OCI-LY7 (cell line): ENCODE measurements at regions not wholly inside any gene's neighbourhood (a gene's known extent, or its start where the extent isn't known, plus 50 kb on each side); places are given as distances from the start of the nearest gene placed in this dataset.

Experiments used
- CTCF ChIP-seq: fragments of 200-600 bp; sonication (generic); conservative IDR thresholded peaks from 2 replicates; pipeline ENCODE4 v1.5.1; 2014; ENCODE audit warnings: mild to moderate bottlenecking, antibody characterized with exemption, low read length, moderate library complexity, mixed read lengths
- EZH2phosphoT487 ChIP-seq: fragments of 200-600 bp; sonication (generic); IDR thresholded peaks from 2 replicates; pipeline ENCODE4 v1.6.1; 2018; ENCODE audit warnings: low read depth, borderline replicate concordance, mild to moderate bottlenecking, mixed run types, antibody characterized with exemption, low read length, moderate library complexity, mixed read lengths

- TF ChIP-seq CTCF = no peak
- TF ChIP-seq EZH2phosphoT487 = no peak
Observed at GRCh38 chr11:71101046-71101445, 151.3 kb downstream of the SHANK2 start.
